Fibroblast of skin of back (primary cell): ENCODE measurements at regions not wholly inside any gene's neighbourhood (a gene's known extent, or its start where the extent isn't known, plus 50 kb on each side); places are given as distances from the start of the nearest gene placed in this dataset.

Experiments
- DNase-seq: peaks from one replicate; pipeline ENCODE4 v3.0.0-alpha.2; 2013

DNA sequence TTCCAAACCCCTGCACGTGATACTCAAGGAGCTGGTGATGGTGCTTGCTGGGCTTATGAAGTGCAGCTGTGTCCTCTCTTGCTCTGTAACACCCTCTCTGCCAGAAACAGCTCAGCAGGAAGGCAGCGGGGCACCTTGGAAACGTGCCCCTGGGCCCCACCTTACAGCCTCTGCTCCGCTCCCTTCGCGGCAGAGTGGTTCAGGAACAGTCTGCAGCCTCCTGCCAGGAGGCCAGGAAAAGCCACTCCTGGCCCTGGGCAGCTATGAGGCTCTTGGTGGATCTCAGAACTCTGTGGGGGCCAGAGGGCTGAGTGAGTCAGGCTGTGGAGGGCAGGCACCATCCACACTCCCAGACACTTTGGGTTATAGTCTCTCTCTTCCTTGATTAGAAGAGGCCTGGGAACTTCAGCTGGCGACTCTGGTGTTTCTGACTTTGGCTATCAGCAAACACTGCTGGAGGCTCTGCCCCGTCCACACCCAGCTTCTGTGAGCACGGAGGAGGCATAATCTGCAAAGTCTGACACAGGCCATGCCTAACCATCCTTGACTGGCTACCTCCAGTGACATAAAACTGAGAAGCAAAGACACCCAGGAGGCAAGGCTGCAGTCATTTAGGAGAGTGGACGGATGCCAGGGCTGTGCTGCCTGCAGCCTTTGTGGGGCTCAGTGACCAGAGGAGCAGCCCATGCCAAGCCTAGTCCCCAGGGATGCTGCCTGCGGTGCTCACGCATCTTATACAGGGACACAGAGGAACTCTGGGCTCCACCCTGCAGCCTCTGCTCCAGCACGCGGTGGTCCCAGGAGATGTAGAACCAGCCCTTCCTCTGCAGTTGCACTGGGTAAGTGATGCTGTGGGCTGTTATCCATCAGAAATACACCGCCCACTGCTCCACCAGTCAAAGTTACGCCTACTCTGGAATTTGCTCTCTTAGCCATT is 65.3 kb downstream of the METRNL start:
- DNase-seq = peak; percentile 43

DNA sequence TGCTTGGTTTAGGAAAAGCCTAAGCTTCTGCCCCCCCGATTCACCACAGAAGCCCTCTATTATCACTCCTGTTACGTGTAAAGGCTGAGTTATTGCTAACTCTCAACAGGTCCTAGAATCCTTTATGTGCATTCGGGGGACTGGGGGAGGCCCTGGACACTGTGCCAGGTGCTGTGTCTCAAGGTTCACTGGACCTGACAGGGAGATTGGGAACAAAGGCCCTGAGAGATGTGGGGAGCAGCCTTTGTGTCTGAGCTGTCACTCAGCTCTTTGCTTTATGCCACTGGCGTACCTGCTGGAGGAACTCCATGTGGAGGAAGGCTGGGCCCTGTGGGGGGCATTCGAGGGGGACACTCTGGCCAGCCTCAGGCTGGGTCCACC is 65.9 kb downstream of the METRNL start:
- no peak for DNase-seq

DNA sequence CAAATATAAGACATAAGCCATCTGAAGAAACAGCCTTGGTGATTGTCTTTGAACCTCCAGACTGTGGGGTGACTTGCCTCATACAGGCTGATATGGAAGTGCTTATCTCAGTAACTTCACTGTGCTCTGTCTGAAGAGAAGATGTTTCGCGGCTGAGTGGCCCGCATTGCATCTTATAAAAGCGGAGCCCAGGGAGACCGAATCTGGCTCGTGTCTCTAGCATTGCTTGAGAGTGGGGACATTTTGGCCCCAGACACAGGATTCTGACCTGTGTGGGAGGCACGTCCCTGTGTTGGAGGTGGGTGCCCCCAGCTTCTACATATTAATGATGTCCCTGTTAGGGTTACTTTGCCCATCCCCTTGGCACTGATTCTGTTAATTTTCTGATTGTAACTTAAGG is 66.4 kb downstream of the METRNL start:
- DNase-seq = no peak

DNA sequence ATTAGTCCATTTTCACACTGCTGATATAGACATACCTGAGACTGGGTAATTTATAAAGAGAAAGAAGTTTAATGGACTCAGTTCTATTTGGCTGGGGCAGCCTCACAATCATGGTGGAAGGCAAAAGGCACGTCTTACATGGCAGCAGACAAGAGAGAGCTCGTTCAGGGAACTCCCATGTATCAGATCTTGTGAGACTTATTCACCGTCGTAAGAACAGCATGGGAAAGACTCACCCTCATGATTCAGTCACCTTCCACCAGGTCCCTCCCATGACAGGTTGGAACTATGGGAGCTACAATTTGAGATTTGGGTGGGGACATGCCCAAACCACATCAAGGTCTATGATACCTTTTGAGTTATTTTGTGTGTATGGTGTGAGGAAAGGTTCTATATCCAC is 66.9 kb downstream of the METRNL start:
- no peak for DNase-seq

DNA sequence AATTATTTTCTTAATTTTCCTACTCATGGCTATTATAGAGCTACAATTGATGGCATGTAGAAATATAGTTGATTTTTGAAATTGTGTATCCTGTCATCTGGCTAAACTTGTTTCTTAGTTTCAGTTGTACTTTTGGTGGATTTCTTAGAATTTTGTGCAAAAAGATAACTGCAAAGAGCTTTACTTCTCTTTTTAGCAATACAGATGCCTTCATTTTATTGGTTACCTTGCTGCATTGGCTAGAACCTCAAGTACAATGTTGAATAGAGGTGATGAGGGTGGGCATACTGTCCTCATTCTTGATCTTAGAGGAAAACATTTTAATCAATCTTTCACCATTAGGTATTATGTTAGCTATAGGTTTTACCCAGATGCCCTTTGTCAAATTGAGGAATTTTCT is 67.9 kb downstream of the METRNL start:
- DNase-seq = no peak

DNA sequence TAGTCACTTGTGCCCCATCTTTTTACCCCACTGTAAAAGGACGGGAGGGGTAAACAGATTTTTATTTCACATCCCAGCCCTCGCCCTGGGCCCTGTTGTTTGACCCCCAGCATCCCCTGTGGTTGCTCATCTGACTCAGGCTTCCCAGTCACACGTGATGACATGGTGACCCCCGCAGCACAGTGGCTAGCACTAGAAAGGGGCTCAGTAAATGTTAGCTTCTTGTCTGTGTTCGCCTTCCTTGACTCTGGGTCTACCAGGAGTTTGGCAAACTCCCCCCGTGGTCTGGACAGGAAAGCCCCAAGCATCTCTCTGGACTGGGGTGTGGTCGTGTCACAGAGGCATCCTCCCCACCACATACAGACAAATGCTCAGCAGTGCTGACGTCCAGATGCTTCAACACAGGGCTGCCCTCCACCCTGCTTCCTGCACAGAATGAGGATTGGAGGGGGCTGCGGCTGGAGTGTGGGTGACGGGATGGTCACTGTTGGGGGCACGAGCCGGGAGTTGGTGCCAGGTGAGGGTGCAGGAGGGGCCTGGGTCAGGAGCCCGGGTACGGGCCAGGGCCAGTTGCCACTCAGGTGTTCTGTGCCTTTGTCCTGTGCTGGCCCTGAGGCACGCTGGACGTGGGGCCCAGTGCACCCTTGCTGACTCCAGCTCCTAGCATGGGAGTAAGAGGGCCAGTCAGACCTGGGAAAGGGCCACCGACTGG is 69.1 kb downstream of the METRNL start:
- no peak for DNase-seq

DNA sequence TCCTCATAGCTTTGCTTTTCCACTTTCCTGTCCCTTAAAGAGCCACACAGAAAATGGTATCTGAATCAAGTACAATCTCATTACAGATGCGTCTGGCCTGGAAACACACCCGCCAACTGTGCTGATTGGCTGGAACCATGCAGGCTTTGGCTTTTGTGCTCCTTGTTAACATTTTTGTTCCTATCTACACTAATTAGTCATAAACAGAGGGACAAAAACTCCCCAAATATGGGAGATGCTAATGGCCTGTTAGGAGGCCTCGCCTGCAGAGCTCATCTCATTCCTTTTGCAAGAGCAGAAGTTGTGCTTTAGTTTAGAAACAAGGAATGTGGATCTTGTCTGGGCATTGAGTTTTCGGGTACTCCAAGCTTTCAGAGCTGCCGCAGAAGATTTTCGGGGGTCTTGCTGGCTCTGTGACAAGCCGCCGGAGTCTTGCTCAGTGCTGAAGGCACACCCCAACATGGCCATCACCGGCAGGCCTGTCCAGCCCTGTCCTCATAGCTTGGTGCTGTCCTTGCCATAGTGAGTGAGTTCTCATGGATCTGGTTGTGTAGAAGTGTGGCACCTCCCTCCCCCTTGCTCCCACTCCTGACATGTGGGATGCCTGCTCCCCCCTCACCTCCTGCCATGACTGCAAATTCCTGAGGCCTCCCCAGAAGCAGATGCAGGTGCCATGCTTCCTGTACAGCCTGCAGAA is 69.8 kb downstream of the METRNL start:
- no peak for DNase-seq

DNA sequence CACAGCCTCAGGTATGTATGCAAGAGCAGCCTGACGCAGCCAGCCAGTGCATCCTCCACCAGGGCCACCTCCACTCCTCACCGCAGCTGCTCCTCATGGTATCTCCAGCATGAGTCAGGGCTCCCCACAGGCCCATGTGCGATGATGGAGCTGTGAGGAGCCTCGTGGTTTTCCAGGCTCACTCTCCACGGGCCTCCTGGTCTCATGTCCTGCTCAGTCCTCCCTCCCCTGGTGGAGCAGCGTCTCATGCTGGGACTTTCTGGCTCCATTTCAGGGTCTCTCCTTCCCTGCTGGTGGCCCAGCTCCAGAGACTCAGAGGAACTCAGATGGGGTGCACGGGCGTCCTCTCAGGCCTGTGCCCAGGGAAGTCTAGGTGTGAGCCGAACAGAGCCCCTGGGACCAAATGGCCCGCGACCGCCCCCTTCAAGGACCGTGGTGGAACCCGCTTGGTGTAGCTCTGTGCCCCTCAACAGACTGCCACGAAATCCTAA is 70.4 kb downstream of the METRNL start:
- peak; percentile 28 for DNase-seq

DNA sequence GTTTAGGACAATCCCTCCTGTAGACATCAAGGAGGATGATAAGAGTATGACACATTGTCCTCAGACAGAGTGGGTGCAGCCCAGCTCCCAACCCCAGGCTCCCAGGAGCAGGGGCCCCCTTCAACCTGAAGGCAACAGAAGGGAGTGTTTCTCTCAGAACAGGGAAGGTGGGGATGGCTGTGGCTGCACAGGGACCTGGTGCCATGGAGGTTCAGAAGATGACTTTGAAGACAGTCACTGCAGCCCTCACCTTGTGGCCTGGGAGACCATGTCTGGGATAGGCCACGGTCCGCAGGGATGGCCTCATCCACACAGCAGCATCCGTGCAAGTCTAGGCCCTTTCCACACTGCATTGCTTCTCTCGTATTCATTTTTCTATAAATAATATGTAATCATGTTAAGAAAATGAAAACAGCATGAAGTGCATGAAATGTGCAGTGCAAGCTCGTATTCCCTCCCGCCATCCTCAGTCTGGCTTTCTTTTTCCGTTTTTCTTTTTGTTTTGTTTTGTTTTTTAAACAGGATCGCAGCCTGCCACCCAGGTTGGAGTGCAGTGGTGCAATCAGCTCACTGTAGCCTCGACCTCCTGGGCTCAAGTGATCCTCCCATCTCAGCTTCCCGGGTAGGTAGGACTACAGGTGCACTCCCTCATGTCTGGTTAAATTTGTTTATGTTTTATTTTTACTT is 71.1 kb downstream of the METRNL start:
- DNase-seq = no peak

DNA sequence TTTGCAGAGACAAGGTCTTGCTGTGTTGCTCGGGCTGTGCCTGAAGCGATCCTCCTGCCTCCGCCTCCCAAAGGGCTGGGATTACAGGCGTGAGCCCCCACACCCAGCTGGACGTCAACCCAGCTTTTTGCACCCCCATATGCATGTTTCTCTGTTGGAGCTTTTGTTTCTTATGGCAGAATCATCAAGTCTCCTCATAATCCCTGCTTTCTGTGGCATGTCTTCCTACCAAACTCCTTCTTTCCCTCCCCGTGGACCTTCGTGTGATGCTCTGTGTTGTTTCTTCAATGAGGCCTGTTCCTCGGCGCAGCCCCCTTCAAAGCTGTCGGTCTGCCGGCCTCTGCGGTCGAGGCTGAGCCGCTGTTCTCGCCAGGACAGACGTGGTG is 71.6 kb downstream of the METRNL start:
- no peak for DNase-seq

DNA sequence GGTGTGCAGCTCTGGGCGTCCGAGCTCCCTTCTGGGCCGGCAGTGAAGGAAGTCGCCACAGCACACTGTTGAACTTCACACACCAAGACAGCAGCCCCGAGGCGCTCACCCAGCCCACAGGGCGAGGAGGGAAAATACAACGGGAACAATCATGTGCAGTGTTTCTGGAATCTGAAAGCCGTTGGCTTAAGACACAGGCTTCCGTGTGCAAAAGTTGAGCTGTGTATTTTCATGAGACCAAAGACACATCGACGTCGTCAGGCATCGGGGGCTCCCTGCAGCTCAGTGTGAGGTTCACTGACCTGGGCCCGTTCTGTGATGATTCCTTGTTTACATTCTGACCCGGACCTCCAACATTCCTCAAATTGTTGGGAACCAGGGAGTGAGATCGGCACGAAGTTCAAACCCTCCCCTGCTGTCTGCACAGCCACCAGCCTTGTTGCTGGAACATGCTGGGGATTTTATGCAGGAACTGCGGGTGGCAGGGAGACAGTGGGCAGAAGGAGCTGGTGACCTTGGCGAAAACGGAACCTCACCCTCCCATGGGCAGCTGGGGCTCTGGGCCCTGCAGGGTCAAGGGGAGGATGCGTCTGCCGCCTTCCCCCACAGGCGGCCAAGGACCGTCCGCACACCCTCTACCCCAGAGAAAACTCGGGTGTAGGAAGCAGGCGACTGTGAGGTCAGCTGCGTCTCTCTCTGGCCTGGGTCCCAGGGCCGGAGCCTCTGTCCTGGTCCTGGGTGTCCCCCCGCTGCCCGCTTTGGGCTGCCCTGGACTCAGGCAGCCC is 72.2 kb downstream of the METRNL start:
- peak; percentile 53 for DNase-seq

DNA sequence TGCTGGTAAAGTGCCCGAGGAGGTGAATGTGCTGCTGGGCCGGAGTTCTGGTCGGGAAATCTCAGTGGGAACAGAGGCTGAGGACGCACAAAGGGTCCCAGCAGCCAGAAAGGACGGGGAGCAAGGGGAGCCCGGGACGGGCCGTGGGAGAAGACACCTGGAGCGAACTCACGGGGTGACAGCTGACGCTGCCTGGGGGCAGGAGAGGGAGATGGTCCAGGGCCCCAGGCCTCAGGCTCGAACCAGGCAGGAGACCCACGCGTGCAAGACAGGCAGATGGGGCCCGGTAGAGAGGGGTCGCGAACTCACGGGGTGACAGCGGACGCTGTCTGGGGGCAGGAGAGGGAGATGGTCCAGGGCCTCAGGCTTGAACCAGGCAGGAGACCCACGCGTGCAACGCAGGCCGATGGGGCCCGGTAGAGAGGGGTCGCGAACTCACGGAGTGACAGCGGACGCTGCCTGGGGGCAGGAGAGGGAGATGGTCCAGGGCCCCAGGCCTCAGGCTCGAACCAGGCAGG is 72.9 kb downstream of the METRNL start:
- no peak for DNase-seq

DNA sequence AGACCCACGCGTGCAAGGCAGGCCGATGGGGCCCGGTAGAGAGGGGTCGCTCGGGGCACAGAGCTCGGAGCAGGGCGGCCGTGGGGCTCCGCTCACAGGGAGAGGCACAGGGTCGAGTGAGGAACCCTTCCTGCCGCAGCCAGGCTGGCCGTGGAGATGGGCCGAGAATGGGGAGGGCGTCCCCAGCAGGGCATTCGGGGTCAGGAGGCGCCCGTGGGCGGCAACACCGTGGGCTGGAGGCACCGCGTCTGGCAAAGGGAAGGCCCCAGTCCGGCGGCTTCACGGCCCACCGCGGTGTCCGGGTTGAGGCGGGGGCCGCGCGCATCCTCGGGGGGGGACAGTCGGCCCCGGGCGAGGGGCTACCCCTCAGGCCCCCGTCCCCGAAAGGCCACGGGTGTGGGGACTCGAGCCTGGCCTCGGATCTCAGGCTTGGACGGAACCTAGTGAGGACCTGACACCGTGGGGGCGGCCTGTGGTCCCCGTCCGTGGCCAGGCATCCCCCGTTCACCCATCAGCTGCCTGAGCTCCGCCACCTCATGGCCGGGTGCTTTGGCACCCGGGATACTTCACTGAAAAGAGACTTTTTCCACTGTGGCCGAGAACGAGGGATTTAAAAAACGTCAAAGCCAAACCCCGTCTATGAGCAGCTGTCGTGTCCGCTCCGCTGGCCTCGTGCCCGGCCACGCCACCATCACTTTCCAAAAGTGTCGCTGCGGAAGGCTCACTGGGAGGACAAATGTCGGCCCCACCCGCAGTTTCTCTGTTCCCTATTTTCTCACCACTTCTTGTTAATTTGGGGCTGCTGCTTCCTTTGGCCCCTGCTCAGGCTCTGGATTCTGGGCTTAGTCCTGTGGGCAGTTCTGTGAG is 73.6 kb downstream of the METRNL start:
- DNase-seq = no peak

DNA sequence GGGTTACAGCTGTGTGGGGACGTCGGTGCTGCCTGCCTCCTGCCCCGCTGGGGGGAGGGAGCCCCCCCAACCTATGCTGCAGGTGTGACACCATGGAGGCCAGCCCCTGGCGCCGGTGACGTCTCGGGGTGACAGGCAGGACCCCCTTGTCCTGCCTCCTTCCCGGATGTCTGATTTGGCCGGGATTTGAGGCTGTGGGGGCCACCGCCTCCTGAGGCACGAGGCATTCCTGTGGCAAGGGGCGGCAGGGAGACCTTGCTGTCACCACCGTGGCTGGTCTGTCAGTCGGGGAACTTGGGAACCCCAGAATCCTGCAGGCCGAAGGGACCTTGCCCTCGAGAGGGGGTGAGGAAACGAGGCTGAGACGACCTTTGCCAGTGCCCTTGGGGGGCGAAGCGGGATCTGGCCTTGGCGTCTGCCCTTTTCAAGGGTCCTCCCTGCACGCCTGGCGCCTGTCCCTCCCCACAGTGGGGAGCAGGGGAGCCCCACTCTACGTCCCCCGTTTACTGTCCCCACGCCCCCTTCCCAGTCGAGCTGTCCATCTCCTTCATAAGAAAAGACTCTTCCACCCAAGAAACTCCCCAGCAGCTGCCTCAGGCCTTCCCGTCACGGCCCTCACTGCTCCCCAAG is 74.4 kb downstream of the METRNL start:
- no peak for DNase-seq

DNA sequence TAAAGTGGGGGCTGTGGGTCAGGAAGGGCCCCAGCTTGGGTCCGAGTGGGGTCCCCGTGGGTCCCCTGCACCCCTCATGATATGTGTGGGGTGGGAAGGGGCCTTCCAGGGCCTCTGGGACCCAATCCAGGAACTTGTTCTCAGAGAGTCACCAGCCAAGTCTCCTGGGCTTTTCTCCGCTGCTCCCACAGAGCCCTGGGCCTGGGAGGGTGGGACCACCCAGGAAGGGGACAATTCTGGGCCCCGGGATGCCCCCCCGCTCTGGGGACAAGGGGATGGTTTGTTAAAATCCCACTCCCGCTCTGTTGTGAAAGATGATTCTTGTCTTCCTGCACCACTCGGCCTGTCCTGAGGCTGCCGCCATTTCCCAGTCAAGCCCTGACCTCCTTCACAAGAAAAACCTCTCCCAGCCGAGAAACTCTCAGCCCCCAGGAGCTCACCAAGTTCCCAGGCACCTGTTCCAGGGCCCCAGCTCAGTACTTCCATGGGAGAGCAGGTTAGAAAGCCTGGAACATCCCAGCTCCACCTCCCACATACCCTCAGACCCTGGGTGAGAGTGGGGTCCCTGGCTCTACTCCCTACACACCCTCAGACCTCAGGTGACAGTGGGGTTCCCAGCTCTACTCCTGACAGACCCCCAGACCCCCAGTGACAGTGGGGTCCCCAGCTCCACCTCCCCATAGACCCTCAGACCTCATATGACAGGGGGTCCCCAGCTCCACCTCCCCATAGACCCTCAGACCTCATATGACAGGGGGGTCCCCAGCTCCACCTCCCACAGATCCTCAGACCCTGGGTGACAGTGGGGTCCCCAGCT is 75.1 kb downstream of the METRNL start:
- no peak for DNase-seq

DNA sequence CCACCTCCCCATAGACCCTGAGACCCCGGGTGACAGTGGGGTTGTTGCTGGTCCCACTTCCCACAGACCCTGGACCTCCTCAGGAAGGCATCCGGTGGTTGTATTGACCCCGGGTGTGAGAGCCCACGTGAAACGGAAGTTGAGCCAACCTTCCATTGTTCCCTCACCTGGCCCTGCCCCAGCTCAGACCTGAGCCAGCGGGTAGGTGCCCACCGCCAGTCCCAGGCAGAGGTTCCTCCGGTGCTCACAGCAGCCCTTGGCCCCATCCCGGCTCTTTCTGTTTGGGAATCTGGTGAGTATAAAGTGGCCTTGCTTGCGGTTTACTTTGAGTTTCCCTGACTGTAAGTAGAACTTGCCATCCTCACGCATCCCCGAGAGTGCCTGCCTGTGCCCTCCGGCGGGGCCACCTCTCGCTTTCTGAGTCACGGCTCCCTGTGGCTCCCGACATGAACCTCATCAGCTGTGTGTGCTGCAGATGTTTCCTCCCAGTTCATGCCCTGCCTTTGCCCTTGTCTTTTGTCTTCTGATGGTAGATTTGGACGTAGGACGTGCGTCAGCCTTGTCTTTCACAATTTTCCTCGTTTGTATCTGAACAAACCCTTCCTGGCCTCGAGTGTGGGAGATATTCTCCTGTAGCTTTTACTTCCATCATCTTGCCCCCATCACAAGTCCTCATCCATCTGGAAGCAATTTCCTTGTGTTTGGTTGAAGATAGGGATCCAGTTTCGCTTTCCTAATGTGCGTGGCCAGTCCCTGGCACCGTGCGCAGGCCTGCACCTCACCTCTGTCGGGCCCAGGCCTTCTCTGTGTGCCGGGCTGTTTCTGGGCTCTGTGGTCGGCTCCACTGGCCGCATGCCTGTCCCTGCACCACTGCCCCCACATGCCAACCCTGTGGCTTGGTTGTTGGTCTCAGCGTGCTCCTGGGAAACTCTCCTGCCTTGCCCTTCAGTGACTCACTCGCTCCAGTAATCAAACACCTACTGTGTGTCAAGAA is 76.0 kb downstream of the METRNL start:
- DNase-seq = peak; percentile 80

DNA sequence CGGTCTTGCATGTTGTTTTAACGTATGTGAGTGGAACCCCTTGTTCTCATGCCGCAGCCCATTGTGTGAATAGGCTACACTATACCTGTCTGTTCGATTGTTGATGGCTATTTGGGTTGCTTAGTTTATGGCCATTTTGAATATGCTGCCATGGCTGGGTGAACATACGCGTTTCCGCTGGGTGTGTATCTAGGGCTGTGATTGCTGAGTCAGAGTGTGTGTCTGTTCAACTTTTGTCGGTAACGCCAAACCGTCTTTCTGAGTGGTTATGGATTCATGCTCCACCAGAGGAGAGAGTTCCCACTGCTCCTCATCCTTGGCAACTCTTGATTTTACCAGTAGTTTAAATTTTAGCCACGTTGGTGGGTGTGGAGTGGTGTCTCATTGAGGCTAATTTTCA is 77.0 kb downstream of the METRNL start:
- no peak for DNase-seq
